Left ventricle myocardium inferior (tissue), 1 donor: ENCODE measurements at regions not wholly inside any gene's neighbourhood (a gene's known extent, or its start where the extent isn't known, plus 50 kb on each side); places are given as distances from the start of the nearest gene placed in this dataset.

Experiments used
- DNase-seq: peaks from one replicate; pipeline ENCODE4 v3.0.0-alpha.2; 2020
- H3K27ac ChIP-seq: fragments of 200-600 bp; replicated peaks from 2 replicates; pipeline ENCODE4 v1.8.0; 2021
- H3K27me3 ChIP-seq: fragments of 200-600 bp; 2 replicates; pipeline ENCODE4 v1.8.0; 2021; ENCODE audit warnings: low read depth
- H3K36me3 ChIP-seq: fragments of 200-600 bp; 2 replicates; pipeline ENCODE4 v1.8.0; 2021
- H3K4me1 ChIP-seq: fragments of 200-600 bp; 2 replicates; pipeline ENCODE4 v1.8.0; 2021
- H3K4me3 ChIP-seq: fragments of 200-600 bp; 2 replicates; pipeline ENCODE4 v1.8.0; 2021; ENCODE audit warnings: mild to moderate bottlenecking, moderate library complexity
- H3K9me3 ChIP-seq: fragments of 200-600 bp; replicated peaks from 2 replicates; pipeline ENCODE4 v1.8.0; 2021
- CTCF ChIP-seq: fragments of 200-600 bp; IDR thresholded peaks from 2 replicates; pipeline ENCODE4 v1.8.0; 2021; ENCODE audit warnings: antibody characterized with exemption, mild to moderate bottlenecking, borderline replicate concordance
- intact Hi-C: fragments of 100-400 bp; cut with micrococcal nuclease; formaldehyde crosslinking; loops from one replicate; pipeline ENCODE4 v1.11.0; 2022
- donor health status: DM: no; HTN: yes; CAD: no; lungs with severe emphysema.

DNA sequence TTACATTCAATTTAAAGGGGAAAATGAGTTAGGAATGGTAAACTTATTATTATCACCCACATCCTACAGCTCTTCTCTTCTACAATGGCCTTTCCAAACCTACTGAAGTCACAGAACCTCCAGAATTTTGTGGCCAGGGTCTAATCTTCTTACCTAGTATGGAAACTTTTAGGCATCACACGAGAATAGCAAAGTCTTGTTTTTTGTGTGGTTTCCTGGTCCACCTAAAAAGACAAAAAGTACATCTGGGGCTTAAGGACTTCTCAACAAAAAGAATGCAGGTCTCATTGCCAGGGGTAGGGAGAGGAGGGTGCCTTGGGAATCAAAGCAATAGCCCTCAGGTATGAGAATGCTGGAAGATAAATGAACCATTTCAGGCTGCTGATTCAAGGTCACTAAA, 345.3 kb downstream of the LMX1A start:
- Histone ChIP-seq H3K27ac (peak overlapping the region; percentile 62), H3K4me3 (no peak overlapping the region), H3K4me1 (no peaks in the 10 kb centered on the region), H3K36me3 (no peaks in the 10 kb centered on the region), H3K9me3 (peaks cover under 1% of the 10 kb centered on the region), H3K27me3 (no peaks in the 10 kb centered on the region)
- intact Hi-C loops: no loop called here
- DNase-seq: no peak
- no peak for TF ChIP-seq CTCF

GRCh38 chr1:165010418-165011070, 346.0 kb downstream of the LMX1A start:
- Histone ChIP-seq H3K4me3 (no peak overlapping the region), H3K27me3 (no peaks in the 10 kb centered on the region), H3K4me1 (no peaks in the 10 kb centered on the region), H3K36me3 (no peaks in the 10 kb centered on the region), H3K9me3 (no peaks in the 10 kb centered on the region), H3K27ac (peak overlapping the region; percentile 62)
- no peak for TF ChIP-seq CTCF
- peak; percentile 20 for DNase-seq
- intact Hi-C loops: no loop called here

- no peak overlapping the region for H3K4me3 ChIP-seq
- H3K27ac ChIP-seq: no peak overlapping the region
- DNase-seq: no peak
- no peaks in the 10 kb centered on the region for H3K4me1 ChIP-seq
- H3K27me3 ChIP-seq: no peaks in the 10 kb centered on the region
- peaks cover 16% of the 10 kb centered on the region for H3K9me3 ChIP-seq
- no peak for TF ChIP-seq CTCF
- intact Hi-C loops: no loop called here
- no peaks in the 10 kb centered on the region for H3K36me3 ChIP-seq
Observed at GRCh38 chr1:165006831-165007230, 349.7 kb downstream of the LMX1A start.

GRCh38 chr1:164999146-164999545, 357.4 kb downstream of the LMX1A start:
- intact Hi-C loops: no loop called here
- no peaks in the 10 kb centered on the region for H3K36me3 ChIP-seq

GRCh38 chr1:164991763-164992314, 364.7 kb downstream of the LMX1A start:
- H3K27ac ChIP-seq: no peak overlapping the region
- H3K4me3 ChIP-seq: no peak overlapping the region
- H3K9me3 ChIP-seq: no peaks in the 10 kb centered on the region
- no peak for TF ChIP-seq CTCF
- H3K36me3 ChIP-seq: no peaks in the 10 kb centered on the region
- no peak for DNase-seq
- intact Hi-C loops: no loop called here
- no peaks in the 10 kb centered on the region for H3K4me1 ChIP-seq
- H3K27me3 ChIP-seq: no peaks in the 10 kb centered on the region

More at GRCh38 chr1:164999146-164999545, 357.4 kb downstream of the LMX1A start:
- Histone ChIP-seq H3K4me3 (no peak overlapping the region), H3K9me3 (peaks cover 16% of the 10 kb centered on the region), H3K27ac (no peak overlapping the region), H3K27me3 (no peaks in the 10 kb centered on the region), H3K4me1 (no peaks in the 10 kb centered on the region)
- DNase-seq: no peak
- no peak for TF ChIP-seq CTCF
